WTC11 (cell line): ENCODE measurements at regions not wholly inside any gene's neighbourhood (a gene's known extent, or its start where the extent isn't known, plus 50 kb on each side); places are given as distances from the start of the nearest gene placed in this dataset.

Experiments used
- ATAC-seq: fragments of 200-7000 bp; cut with Tn5 transposase; 2 replicates; pipeline ENCODE4 v1.10.0; 2021; ENCODE audit warnings: mild to moderate bottlenecking, moderate library complexity
- CTCF ChIA-PET: fragments of 300-600 bp; sonication (Branson Sonifier 250); formaldehyde crosslinking; loops from one replicate; lab custom pipeline; 2021; ENCODE audit warnings: antibody characterized with exemption; lab: Charles Lee
- POLR2A ChIA-PET: fragments of 350-600 bp; sonication (Branson Sonifier 250); formaldehyde crosslinking; loops from one replicate; lab custom pipeline; 2021; ENCODE audit warnings: antibody characterized with exemption; lab: Charles Lee
- DNase-seq: peaks from one replicate; pipeline ENCODE4 v3.0.0; 2021; ENCODE audit warnings: low spot score
- H3K27ac Mint-ChIP-seq: 2 replicates; pipeline ENCODE4 v1.8.0; 2021; ENCODE audit warnings: mixed read lengths
- H3K27me3 Mint-ChIP-seq: 2 replicates; pipeline ENCODE4 v1.8.0; 2021; ENCODE audit warnings: low read depth, mild to moderate bottlenecking, moderate library complexity, mixed read lengths
- H3K36me3 Mint-ChIP-seq: 2 replicates; pipeline ENCODE4 v1.8.0; 2021; ENCODE audit warnings: mixed read lengths
- H3K4me1 Mint-ChIP-seq: 2 replicates; pipeline ENCODE4 v1.8.0; 2022; ENCODE audit warnings: mixed read lengths
- H3K4me3 Mint-ChIP-seq: 2 replicates; pipeline ENCODE4 v1.8.0; 2021; ENCODE audit warnings: mild to moderate bottlenecking, moderate library complexity, mixed read lengths
- H3K9me3 Mint-ChIP-seq: 2 replicates; pipeline ENCODE4 v1.8.0; 2021; ENCODE audit warnings: mixed read lengths
- ATF2 ChIP-seq: sonication (generic); formaldehyde crosslinking; IDR thresholded peaks from 2 replicates; pipeline ENCODE4 v1.8.1; 2022; ENCODE audit warnings: low read depth, missing genetic modification reagents, borderline replicate concordance
- E2F5 ChIP-seq: sonication (generic); formaldehyde crosslinking; IDR thresholded peaks from 2 replicates; pipeline ENCODE4 v1.8.1; 2022; ENCODE audit warnings: mild to moderate bottlenecking, moderate library complexity, missing genetic modification reagents
- ERG ChIP-seq: fragments of 250-450 bp; sonication (Bioruptor Pico); IDR thresholded peaks from 2 replicates; pipeline ENCODE4 v1.8.0; 2021; ENCODE audit warnings: mild to moderate bottlenecking
- FOXK1 ChIP-seq: sonication (generic); formaldehyde crosslinking; IDR thresholded peaks from 2 replicates; pipeline ENCODE4 v1.8.0; 2022; ENCODE audit warnings: mild to moderate bottlenecking, moderate library complexity, missing genetic modification reagents
- HMGA2 ChIP-seq: fragments of 250-450 bp; sonication (Bioruptor Pico); IDR thresholded peaks from 2 replicates; pipeline ENCODE4 v1.4.0; 2021; ENCODE audit warnings: mild to moderate bottlenecking, moderate library complexity
- HMGXB4 ChIP-seq: sonication (generic); formaldehyde crosslinking; IDR thresholded peaks from 2 replicates; pipeline ENCODE4 v1.8.1; 2023; ENCODE audit warnings: mild to moderate bottlenecking, moderate library complexity, missing genetic modification reagents
- IRF1 ChIP-seq: sonication (generic); formaldehyde crosslinking; IDR thresholded peaks from 2 replicates; pipeline ENCODE4 v1.8.0; 2023; ENCODE audit warnings: missing genetic modification reagents
- IRF2 ChIP-seq: sonication (generic); formaldehyde crosslinking; IDR thresholded peaks from 2 replicates; pipeline ENCODE4 v1.8.0; 2022; ENCODE audit warnings: low read depth, missing genetic modification reagents, borderline replicate concordance
- MAX ChIP-seq: sonication (generic); formaldehyde crosslinking; IDR thresholded peaks from 2 replicates; pipeline ENCODE4 v1.8.0; 2022; ENCODE audit warnings: mild to moderate bottlenecking, missing genetic modification reagents
- NFE2L1 ChIP-seq: sonication (generic); formaldehyde crosslinking; IDR thresholded peaks from 2 replicates; pipeline ENCODE4 v1.8.1; 2023; ENCODE audit warnings: missing genetic modification reagents
- NR3C1 ChIP-seq: sonication (generic); formaldehyde crosslinking; conservative IDR thresholded peaks from 2 replicates; pipeline ENCODE4 v1.8.1; 2023; ENCODE audit warnings: low read depth, mild to moderate bottlenecking, missing genetic modification reagents
- RORB ChIP-seq: fragments of 250-450 bp; sonication (Bioruptor Pico); IDR thresholded peaks from 2 replicates; pipeline ENCODE4 v1.9.0; 2021; ENCODE audit warnings: mild to moderate bottlenecking
- USF2 ChIP-seq: sonication (generic); formaldehyde crosslinking; IDR thresholded peaks from 2 replicates; pipeline ENCODE4 v1.8.1; 2023; ENCODE audit warnings: mild to moderate bottlenecking, missing genetic modification reagents, moderate library complexity
- ZBTB43 ChIP-seq: sonication (generic); formaldehyde crosslinking; IDR thresholded peaks from 2 replicates; pipeline ENCODE4 v1.8.1; 2023; ENCODE audit warnings: mild to moderate bottlenecking, missing genetic modification reagents
- ZNF138 ChIP-seq: sonication (generic); formaldehyde crosslinking; conservative IDR thresholded peaks from 2 replicates; pipeline ENCODE4 v1.8.1; 2022; ENCODE audit warnings: mild to moderate bottlenecking, moderate library complexity, missing genetic modification reagents
- ZNF416 ChIP-seq: fragments of 250-450 bp; sonication (Bioruptor Pico); IDR thresholded peaks from 2 replicates; pipeline ENCODE4 v1.9.0; 2021; ENCODE audit warnings: mild to moderate bottlenecking, inconsistent platforms
- ZNF671 ChIP-seq: fragments of 250-450 bp; sonication (Bioruptor Pico); IDR thresholded peaks from 2 replicates; pipeline ENCODE4 v1.8.0; 2021; ENCODE audit warnings: mild to moderate bottlenecking

GRCh38 chr12:76247026-76247646, 101.1 kb downstream of the BBS10 start (continued):
- TF ChIP-seq HMGXB4 (CRISPR knock-in tag): no peak
- no peak for TF ChIP-seq ZNF671 (CRISPR knock-in tag)
- TF ChIP-seq FOXK1: no peak

- ChIA-PET CTCF (no interaction called here), POLR2A (no interaction called here)
- ATAC-seq (no peak), DNase-seq (no peak)
- Mint-ChIP-seq H3K27ac (no peak overlapping the region), H3K9me3 (no peaks in the 10 kb centered on the region), H3K27me3 (no peaks in the 10 kb centered on the region), H3K4me1 (peaks cover 18% of the 10 kb centered on the region), H3K4me3 (no peak overlapping the region), H3K36me3 (no peaks in the 10 kb centered on the region)
- TF ChIP-seq ZNF671 (CRISPR knock-in tag) (no peak), ATF2 (no peak), IRF1 (CRISPR knock-in tag) (no peak), IRF2 (CRISPR knock-in tag) (no peak), MAX (CRISPR knock-in tag) (no peak), ZNF138 (CRISPR knock-in tag) (no peak), E2F5 (CRISPR knock-in tag) (no peak), HMGA2 (CRISPR knock-in tag) (no peak), ZNF416 (CRISPR knock-in tag) (no peak), NFE2L1 (CRISPR knock-in tag) (no peak), USF2 (no peak), ERG (CRISPR knock-in tag) (no peak), NR3C1 (CRISPR knock-in tag) (no peak), ZBTB43 (CRISPR knock-in tag) (no peak), RORB (CRISPR knock-in tag) (no peak)
Observed at GRCh38 chr12:76246611-76247010, 101.6 kb downstream of the BBS10 start.
